Head of caudate nucleus (tissue), 42 donors: ENCODE measurements at regions not wholly inside any gene's neighbourhood (a gene's known extent, or its start where the extent isn't known, plus 50 kb on each side); places are given as distances from the start of the nearest gene placed in this dataset.

Experiments used
- DNase-seq, 42 donors: peaks; one replicate each; pipeline versions ENCODE4 v3.0.0 to v3.0.0-alpha.2; 2020 to 2021; ENCODE audit warnings: mixed read lengths in 7 of 42
- intact Hi-C: fragments of 100-400 bp; cut with DNase I; formaldehyde crosslinking; loops from one replicate; pipeline ENCODE4 v1.15.0; 2022

DNA sequence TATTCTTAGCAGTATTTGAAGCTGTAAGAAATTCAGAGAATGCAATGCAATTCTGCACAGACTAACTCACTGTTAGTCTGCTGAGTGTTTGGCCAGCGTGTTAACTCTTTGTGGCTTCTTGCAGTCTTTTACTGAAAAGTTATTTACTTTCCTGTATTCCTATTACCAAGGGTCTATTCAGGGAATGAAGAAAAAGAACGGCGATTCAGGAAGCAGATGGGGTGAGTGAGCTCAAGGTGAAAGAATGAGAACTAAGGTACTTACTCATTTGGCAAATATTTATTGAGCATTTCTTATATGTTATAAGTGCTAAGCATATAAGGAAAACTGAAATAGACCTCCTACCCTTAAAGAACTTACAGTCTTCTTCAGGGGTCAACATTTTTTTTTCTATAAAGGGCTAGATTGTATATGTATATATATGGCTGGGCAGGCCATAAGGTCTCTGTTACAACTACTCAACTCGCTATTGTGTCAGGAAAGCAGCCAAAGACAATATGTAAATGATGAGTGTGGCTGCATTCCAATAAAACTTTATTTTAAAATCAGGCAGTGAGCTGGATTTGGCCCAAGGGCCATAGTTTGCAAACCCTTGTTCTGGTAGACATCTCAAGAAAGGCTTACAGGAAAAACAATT lies 271.9 kb upstream of the GADL1 start:
- no peak for DNase-seq

DNA sequence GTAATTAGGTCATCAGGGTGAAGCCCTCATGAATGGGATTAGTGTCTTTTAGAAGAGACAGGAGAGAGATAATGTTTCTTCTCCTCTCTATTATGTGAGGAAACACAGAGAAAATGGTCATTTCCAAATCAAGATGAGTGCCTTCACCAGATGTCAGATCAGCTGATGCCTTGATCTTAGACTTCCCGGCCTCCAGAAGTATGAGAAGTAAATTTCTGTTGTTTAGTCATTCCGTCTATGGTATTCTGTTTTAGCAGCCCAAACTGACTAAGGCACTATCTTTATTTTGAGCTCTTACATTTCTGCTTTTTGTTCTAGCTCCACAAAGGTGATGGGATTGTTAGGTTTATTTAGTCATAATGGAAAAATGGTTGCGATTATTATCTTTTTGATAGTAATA lies 273.2 kb upstream of the GADL1 start:
- intact Hi-C loops, result no loop called here

More for the DNA sequence above, 271.9 kb upstream of the GADL1 start:
- intact Hi-C loops, result no loop called here

DNA sequence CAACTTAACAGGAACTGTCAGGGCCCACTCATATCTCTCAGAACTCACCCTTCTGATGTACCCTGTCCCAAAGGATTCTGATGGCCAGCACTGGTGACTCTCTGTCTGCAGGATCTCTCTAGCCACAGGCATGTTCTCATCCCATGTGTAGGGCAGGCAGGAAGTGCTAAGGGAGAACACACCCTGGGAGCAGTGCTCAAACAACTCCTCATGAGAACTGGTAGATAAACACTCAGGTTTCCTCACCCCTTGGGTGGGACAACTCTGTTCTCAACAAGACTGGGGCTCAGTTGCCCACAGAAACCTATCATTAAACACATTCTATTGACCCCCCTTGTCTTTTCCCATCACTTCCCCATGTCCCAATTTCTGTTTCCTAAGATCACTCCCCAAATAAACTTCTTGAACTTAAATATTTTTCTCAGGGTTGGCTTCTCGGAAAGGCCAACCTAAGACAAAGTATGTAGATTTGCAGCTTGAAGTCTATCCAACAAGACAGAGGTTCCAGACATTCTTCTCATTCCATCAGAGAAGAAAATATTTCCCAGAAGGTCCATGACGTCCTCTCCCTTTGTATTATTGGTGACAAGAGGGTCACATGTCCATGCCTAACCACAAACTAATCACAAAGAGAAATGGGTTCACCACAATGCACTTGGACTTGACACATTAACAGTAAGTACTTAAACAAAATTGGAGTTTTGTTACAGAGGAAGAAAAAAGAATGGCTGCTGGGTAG lies 276.6 kb upstream of the GADL1 start:
- intact Hi-C loops, result no loop called here
- DNase-seq, result no peak

More for the DNA sequence above, 273.2 kb upstream of the GADL1 start:
- DNase-seq, result no peak

DNA sequence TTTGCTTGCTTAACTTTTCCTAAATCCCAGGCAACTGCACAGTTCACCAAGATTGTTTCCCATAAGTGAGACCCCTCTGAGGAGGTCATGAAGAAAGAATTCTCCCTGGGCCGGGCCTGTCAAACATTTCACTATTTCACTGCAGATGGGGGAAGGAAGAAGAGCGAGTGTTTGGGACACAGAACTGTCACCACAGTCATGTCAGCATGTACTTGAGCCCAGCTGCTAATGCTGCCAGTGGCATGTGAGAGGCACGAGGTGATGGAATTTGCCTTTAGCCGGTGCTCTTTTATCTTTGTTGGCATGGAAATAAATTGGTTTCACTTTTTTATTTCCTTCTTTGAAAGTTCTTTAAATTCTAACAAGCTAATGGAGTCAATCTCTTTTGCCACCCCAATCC lies 277.9 kb upstream of the GADL1 start:
- intact Hi-C loops, result no loop called here
- DNase-seq, result no peak

DNA sequence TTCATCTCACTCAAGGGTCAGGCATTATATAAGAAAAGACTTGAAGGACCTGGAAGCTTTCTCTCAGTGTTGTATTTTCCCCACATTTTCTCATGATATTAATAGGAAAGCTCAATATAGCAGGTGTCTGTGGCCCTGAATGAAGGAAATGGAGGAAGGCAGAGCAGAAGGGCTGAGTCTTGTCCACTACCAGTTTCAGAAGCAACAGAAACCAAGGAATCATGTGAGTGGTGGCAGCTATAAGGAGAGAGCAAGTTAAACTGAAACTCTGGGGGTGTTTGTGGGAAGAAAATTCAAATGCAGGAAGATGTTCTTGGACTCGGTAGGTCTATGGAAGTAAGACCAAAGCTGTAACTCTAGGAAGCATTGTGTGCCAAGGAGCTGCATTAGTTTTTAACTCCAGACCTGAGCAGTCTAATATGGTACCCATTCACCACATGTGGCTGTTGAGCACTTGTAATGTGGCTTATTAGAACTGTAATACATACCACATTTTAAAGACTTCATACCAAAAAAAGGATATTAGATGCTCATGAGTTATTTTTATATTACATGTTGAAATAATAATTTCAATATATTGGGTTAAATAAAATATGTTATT lies 278.8 kb upstream of the GADL1 start:
- intact Hi-C loops, result no loop called here
- DNase-seq, result no peak

DNA sequence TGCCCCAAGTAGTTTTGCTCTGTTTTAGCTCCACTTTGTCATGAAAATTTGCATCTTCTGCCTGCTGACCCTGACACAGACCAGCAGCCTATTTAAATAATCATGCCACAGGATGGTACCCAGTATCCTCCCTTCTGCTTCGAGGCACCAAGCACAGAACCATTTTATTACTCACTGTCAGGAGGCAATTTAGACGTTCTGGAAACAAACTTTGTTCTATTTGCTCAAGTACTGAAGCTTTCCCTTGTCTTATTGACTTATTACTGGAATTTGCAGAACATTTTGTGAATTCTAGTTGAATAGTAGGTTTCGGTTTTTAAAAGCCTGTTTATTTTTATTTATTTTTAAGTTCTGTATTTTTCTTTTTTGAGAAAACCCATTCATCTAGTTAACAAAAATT lies 279.6 kb upstream of the GADL1 start:
- intact Hi-C loops, result no loop called here
- DNase-seq, result no peak

GRCh38 chr3:31176045-31176444 lies 281.6 kb upstream of the GADL1 start:
- DNase-seq, result no peak
- intact Hi-C loops, result no loop called here

DNA sequence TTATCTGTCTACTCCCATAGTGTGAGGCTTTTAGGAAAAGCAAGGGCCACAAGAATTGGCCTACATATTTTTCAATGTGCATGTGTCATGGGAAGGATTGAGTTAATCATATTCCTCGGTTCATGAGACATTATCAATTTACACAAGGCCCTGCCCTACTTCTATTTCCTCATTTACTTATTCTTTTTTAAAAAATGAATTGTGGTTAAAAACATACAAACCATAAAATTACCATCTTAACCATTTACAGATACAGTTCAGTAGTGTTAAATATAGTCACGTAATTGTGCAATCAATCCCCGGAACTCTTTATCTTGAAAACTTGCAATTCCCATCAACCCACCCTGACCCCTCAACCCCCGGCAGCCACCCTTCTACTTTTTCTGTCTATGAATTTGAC lies 284.0 kb upstream of the GADL1 start:
- intact Hi-C loops, result no loop called here
- DNase-seq, result no peak

DNA sequence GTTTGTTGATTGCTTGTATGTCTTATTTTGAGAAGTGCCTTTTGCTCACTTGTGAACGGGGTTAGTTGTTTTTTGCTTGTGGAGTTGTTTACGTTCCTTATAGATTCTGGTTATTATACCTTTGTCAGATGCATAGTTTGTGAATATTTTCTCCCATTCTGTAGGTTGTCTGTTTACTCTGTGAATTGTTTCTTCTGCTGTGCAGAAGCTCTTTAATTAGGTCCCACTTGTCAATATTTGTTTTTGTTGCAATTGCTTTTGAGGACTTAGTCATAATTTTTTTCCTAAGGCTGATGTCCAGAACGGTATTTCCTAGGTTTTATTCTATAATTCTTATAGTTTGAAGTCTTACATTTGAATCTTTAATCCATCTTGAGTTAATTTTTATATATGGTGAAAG lies 285.3 kb upstream of the GADL1 start:
- DNase-seq, result no peak
- intact Hi-C loops, result no loop called here

GRCh38 chr3:31180274-31180673 lies 285.8 kb upstream of the GADL1 start:
- DNase-seq, result no peak
- intact Hi-C loops, result no loop called here

GRCh38 chr3:31181661-31182060 lies 287.2 kb upstream of the GADL1 start:
- intact Hi-C loops, result no loop called here
- no peak for DNase-seq

GRCh38 chr3:31182661-31183060 lies 288.2 kb upstream of the GADL1 start:
- intact Hi-C loops, result no loop called here
- DNase-seq, result no peak

GRCh38 chr3:31184261-31185061 lies 290.0 kb upstream of the GADL1 start:
- DNase-seq, result no peak
- intact Hi-C loops, result no loop called here

DNA sequence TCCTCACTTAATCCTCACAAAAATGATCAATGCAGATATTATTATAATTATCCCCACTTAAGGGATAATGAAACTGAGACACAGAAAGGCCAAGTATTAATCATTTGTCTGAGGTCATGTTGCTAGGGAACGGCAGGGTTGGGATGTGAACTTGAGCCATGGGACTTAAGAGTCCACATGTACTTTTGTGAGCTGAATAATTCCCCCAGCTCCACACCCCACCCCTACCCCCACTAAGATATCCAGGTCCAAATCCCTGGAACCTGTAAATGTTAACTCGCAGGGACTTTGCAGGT lies 290.5 kb upstream of the GADL1 start:
- no peak for DNase-seq
- intact Hi-C loops, result no loop called here

GRCh38 chr3:31186041-31186440 lies 291.6 kb upstream of the GADL1 start:
- DNase-seq, result no peak
- intact Hi-C loops, result no loop called here

DNA sequence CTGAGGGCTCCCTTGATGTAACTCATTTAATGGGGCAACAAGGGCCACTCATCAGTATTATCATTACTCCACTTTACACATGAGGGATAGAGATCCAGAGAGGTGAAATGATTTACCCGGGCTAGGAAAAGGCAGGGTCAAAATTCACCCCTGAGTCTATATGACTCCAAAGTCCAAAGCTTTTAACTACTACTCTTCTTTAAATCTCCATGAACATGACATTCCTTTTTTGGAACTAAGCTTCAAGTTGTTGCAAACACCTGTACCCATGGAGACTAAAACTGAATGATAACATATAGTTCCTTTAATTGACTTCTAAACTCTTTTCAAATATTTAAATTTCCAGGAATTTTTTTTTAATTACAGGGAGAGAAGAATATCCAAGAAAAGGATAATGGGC lies 292.9 kb upstream of the GADL1 start:
- intact Hi-C loops, result no loop called here
- no peak for DNase-seq

- intact Hi-C loops, result no loop called here
- peak in 3 of 42 donors; percentile 7 to 42 (median 7) for DNase-seq
Measured at GRCh38 chr3:31188112-31188511, 293.7 kb upstream of the GADL1 start.

DNA sequence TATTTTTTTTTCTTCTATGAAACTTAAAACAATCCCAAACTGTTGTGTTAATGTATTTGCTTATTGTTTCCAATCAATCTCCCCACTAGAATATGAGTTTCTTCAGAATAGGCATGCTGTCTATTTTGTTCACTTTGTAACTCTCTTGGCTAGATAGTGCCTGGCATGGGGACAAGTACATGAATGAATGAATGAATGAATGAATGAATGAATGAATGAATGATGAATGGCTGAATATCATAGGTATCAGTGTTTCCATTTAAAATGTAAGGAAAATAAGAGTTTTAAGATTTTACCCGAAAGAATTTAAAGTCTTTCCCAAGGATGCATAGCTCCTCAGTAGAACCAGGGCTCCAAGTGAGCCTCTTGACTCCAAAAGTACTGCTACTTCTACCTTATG lies 294.9 kb upstream of the GADL1 start:
- DNase-seq, result no peak
- intact Hi-C loops, result no loop called here

GRCh38 chr3:31189971-31190370 lies 295.5 kb upstream of the GADL1 start:
- no peak for DNase-seq
- intact Hi-C loops, result no loop called here

- DNase-seq, result no peak
- intact Hi-C loops, result no loop called here
Measured at GRCh38 chr3:31191354-31191753, 296.9 kb upstream of the GADL1 start.
